ENCODE measurements at regions not wholly inside any gene's neighbourhood (a gene's known extent, or its start where the extent isn't known, plus 50 kb on each side); places are given as distances from the start of the nearest gene placed in this dataset.

GRCh38 chr2:37447446-37447845 is 103.0 kb downstream of the QPCT start:
- TF ChIP-seq HMGXB4 (CRISPR knock-in tag; IDR thresholded peaks at IDR 0.05; ENCODE audit: borderline replicate concordance) (no peak), RFX5 (IDR thresholded peaks at IDR 0.05) (no peak), CTCF (IDR thresholded peaks at IDR 0.05) (no peak), RAD21 (conservative IDR thresholded peaks at IDR 0.05 in 1 of 2, IDR thresholded peaks at IDR 0.05 in 1 of 2) (no peak), CHD2 (IDR thresholded peaks at IDR 0.05; ENCODE audit: low read length, partially characterized antibody) (no peak)

Measured in A549 (cell line).